ENCODE measurements at regions not wholly inside any gene's neighbourhood (a gene's known extent, or its start where the extent isn't known, plus 50 kb on each side); places are given as distances from the start of the nearest gene placed in this dataset.

GRCh38 chr10:133024704-133025557, 62.8 kb upstream of the ADGRA1 start:
- CTCF ChIA-PET = interaction anchor here (1.2 kb wide), 1 partner anchor 85 kb away, joined by 3 read pairs; no protein-coding TSS in a partner anchor
- intact Hi-C loops (cut with micrococcal nuclease) = no loop called here
- no peaks in the 10 kb centered on the region for H3K9me3 Mint-ChIP-seq
- POLR2A ChIA-PET = no interaction called here
- H3K27ac Mint-ChIP-seq = no peak overlapping the region
- no peak overlapping the region for H3K4me3 Mint-ChIP-seq
- H3K4me1 Mint-ChIP-seq (ENCODE audit: low read depth) = no peaks in the 10 kb centered on the region
- DNase-seq = no peak
- H3K27me3 Mint-ChIP-seq = peaks cover 1% of the 10 kb centered on the region
- ATAC-seq = no peak
- H3K36me3 Mint-ChIP-seq (ENCODE audit: low read depth) = no peaks in the 10 kb centered on the region
- no peak for TF ChIP-seq CTCF (IDR thresholded peaks at IDR 0.05)

GRCh38 chr10:133023216-133023843, 64.4 kb upstream of the ADGRA1 start:
- H3K27me3 Mint-ChIP-seq = peaks cover 1% of the 10 kb centered on the region
- DNase-seq (no peak), ATAC-seq (no peak)
- H3K4me3 Mint-ChIP-seq = no peak overlapping the region
- no peaks in the 10 kb centered on the region for H3K4me1 Mint-ChIP-seq (ENCODE audit: low read depth)
- ChIA-PET CTCF (no interaction called here), POLR2A (no interaction called here)
- TF ChIP-seq CTCF (IDR thresholded peaks at IDR 0.05) = no peak
- H3K9me3 Mint-ChIP-seq = no peaks in the 10 kb centered on the region
- intact Hi-C loops (cut with micrococcal nuclease) = no loop called here
- H3K27ac Mint-ChIP-seq = no peak overlapping the region
- no peaks in the 10 kb centered on the region for H3K36me3 Mint-ChIP-seq (ENCODE audit: low read depth)

- Mint-ChIP-seq H3K4me3 (no peak overlapping the region), H3K36me3 (ENCODE audit: low read depth) (no peaks in the 10 kb centered on the region), H3K27ac (no peak overlapping the region), H3K4me1 (ENCODE audit: low read depth) (no peaks in the 10 kb centered on the region), H3K27me3 (no peaks in the 10 kb centered on the region), H3K9me3 (no peaks in the 10 kb centered on the region)
- ChIA-PET POLR2A (no interaction called here), CTCF (no interaction called here)
- no peak for TF ChIP-seq CTCF (IDR thresholded peaks at IDR 0.05)
- intact Hi-C loops (cut with micrococcal nuclease) = no loop called here
- ATAC-seq (no peak), DNase-seq (no peak)
These were observed 65.0 kb upstream of the ADGRA1 start for GRCh38 chr10:133022776-133023100.

GRCh38 chr10:133021963-133022775, 65.6 kb upstream of the ADGRA1 start:
- no peak for ATAC-seq

More at GRCh38 chr10:133021963-133022775, 65.6 kb upstream of the ADGRA1 start:
- H3K4me3 Mint-ChIP-seq = no peak overlapping the region
- H3K27me3 Mint-ChIP-seq = no peaks in the 10 kb centered on the region
- no peaks in the 10 kb centered on the region for H3K9me3 Mint-ChIP-seq
- no peak overlapping the region for H3K27ac Mint-ChIP-seq
- DNase-seq = no peak
- no peaks in the 10 kb centered on the region for H3K36me3 Mint-ChIP-seq (ENCODE audit: low read depth)
- CTCF ChIA-PET = no interaction called here
- no peaks in the 10 kb centered on the region for H3K4me1 Mint-ChIP-seq (ENCODE audit: low read depth)
- POLR2A ChIA-PET = no interaction called here
- no peak for TF ChIP-seq CTCF (IDR thresholded peaks at IDR 0.05)
- intact Hi-C loops (cut with micrococcal nuclease) = no loop called here
